ENCODE measurements at regions not wholly inside any gene's neighbourhood (a gene's known extent, or its start where the extent isn't known, plus 50 kb on each side); places are given as distances from the start of the nearest gene placed in this dataset.

- ChIA-PET POLR2A (no interaction called here), CTCF (interaction anchor here (0.6 kb wide), 1 partner anchor 34 kb away, joined by 3 read pairs; no protein-coding TSS in a partner anchor)
- H4K20me1 ChIP-seq (ENCODE audit: control insufficient read depth, insufficient read depth, low read length, poor library complexity, severe bottlenecking): no peaks in the 10 kb centered on the region
- H3K36me3 ChIP-seq (replicated peaks in 1 of 2; ENCODE audit: control extremely low read depth in 1 of 2, control insufficient read depth in 1 of 2, extremely low read depth in 1 of 2, insufficient read depth in 2 of 2, low read length in 1 of 2): no peaks in the 10 kb centered on the region
- H3K4me1 Mint-ChIP-seq: no peaks in the 10 kb centered on the region
- H2AFZ ChIP-seq (ENCODE audit: insufficient read depth, low read depth, low read length, poor library complexity, severe bottlenecking): no peak overlapping the region
- no peak overlapping the region for H3K27ac ChIP-seq (ENCODE audit: low read length in 2 of 2)
- no peaks in the 10 kb centered on the region for H3K9me3 ChIP-seq (ENCODE audit: control extremely low read depth in 1 of 3, control insufficient read depth in 2 of 3, insufficient read depth in 1 of 3, low read length in 2 of 3)
- no peaks in the 10 kb centered on the region for H3K27me3 ChIP-seq (replicated peaks in 1 of 4; ENCODE audit: control extremely low read depth in 1 of 4, control insufficient read depth in 3 of 4, insufficient read depth in 4 of 4, low read length in 3 of 4)
- H3K4me3 ChIP-seq (ENCODE audit: control extremely low read depth in 1 of 5, extremely low read depth in 1 of 5, insufficient read depth in 1 of 5, low read depth in 2 of 5, low read length in 4 of 5): no peak overlapping the region
- no peak overlapping the region for H3K4me2 ChIP-seq (replicated peaks; ENCODE audit: low read depth, low read length, poor library complexity, severe bottlenecking)
- H3K4me1 ChIP-seq (ENCODE audit: control insufficient read depth in 2 of 2, insufficient read depth in 2 of 2, low read length in 2 of 2): no peaks in the 10 kb centered on the region
- TF ChIP-seq CTCF (IDR thresholded peaks at IDR 0.05): no peak
- no peak for TF ChIP-seq EZH2 (IDR thresholded peaks at IDR 0.05; ENCODE audit: borderline replicate concordance, insufficient read depth, low read depth, low read length, poor library complexity, severe bottlenecking)
- H3K79me2 ChIP-seq (ENCODE audit: control insufficient read depth, insufficient read depth, low read length): no peaks in the 10 kb centered on the region
- intact Hi-C loops (cut with micrococcal nuclease): no loop called here
- ATAC-seq (ENCODE audit: low read depth) (no peak), DNase-seq (no peak)
- no peak overlapping the region for H3K9ac ChIP-seq (ENCODE audit: low read length)
- no peak overlapping the region for H3K4me3 Mint-ChIP-seq
- H3K27ac Mint-ChIP-seq: no peak overlapping the region
- H3K27me3 Mint-ChIP-seq: no peaks in the 10 kb centered on the region
- H3K9me3 Mint-ChIP-seq (ENCODE audit: insufficient read depth): no peaks in the 10 kb centered on the region
- WGBS (ENCODE audit: insufficient coverage): no CpG with 5 or more reads among the region's 7 CpGs
These were observed 193.9 kb downstream of the BCAT1 start for GRCh38 chr12:24754690-24755638.

GRCh38 chr12:24752763-24753462, 196.0 kb downstream of the BCAT1 start:
- no peak for ATAC-seq (ENCODE audit: low read depth)
- H3K36me3 ChIP-seq (replicated peaks in 1 of 2; ENCODE audit: control extremely low read depth in 1 of 2, control insufficient read depth in 1 of 2, extremely low read depth in 1 of 2, insufficient read depth in 2 of 2, low read length in 1 of 2): no peaks in the 10 kb centered on the region
- no peak overlapping the region for H3K27ac ChIP-seq (ENCODE audit: low read length in 2 of 2)
- Mint-ChIP-seq H3K9me3 (ENCODE audit: insufficient read depth) (no peaks in the 10 kb centered on the region), H3K4me1 (no peaks in the 10 kb centered on the region), H3K27ac (no peak overlapping the region), H3K4me3 (no peak overlapping the region), H3K27me3 (no peaks in the 10 kb centered on the region)
- no peak overlapping the region for H2AFZ ChIP-seq (ENCODE audit: insufficient read depth, low read depth, low read length, poor library complexity, severe bottlenecking)
- no peaks in the 10 kb centered on the region for H3K9me3 ChIP-seq (ENCODE audit: control extremely low read depth in 1 of 3, control insufficient read depth in 2 of 3, insufficient read depth in 1 of 3, low read length in 2 of 3)
- TF ChIP-seq EZH2 (IDR thresholded peaks at IDR 0.05; ENCODE audit: borderline replicate concordance, insufficient read depth, low read depth, low read length, poor library complexity, severe bottlenecking) (no peak), CTCF (IDR thresholded peaks at IDR 0.05) (no peak)
- H3K4me2 ChIP-seq (replicated peaks; ENCODE audit: low read depth, low read length, poor library complexity, severe bottlenecking): no peak overlapping the region
- ChIA-PET CTCF (no interaction called here), POLR2A (no interaction called here)
- no peak for DNase-seq
- H3K4me1 ChIP-seq (ENCODE audit: control insufficient read depth in 2 of 2, insufficient read depth in 2 of 2, low read length in 2 of 2): no peaks in the 10 kb centered on the region
- WGBS (ENCODE audit: insufficient coverage): 89% methylated on average over 1 of the region's 4 CpGs
- no peaks in the 10 kb centered on the region for H4K20me1 ChIP-seq (ENCODE audit: control insufficient read depth, insufficient read depth, low read length, poor library complexity, severe bottlenecking)
- intact Hi-C loops (cut with micrococcal nuclease): no loop called here
- no peaks in the 10 kb centered on the region for H3K79me2 ChIP-seq (ENCODE audit: control insufficient read depth, insufficient read depth, low read length)
- no peak overlapping the region for H3K9ac ChIP-seq (ENCODE audit: low read length)
- H3K27me3 ChIP-seq (replicated peaks in 1 of 4; ENCODE audit: control extremely low read depth in 1 of 4, control insufficient read depth in 3 of 4, insufficient read depth in 4 of 4, low read length in 3 of 4): no peaks in the 10 kb centered on the region
- H3K4me3 ChIP-seq (ENCODE audit: control extremely low read depth in 1 of 5, extremely low read depth in 1 of 5, insufficient read depth in 1 of 5, low read depth in 2 of 5, low read length in 4 of 5): no peak overlapping the region
